Loucy (cell line): ENCODE measurements at regions not wholly inside any gene's neighbourhood (a gene's known extent, or its start where the extent isn't known, plus 50 kb on each side); places are given as distances from the start of the nearest gene placed in this dataset.

ENCODE experiments used
- EZH2phosphoT487 ChIP-seq: fragments of 200-600 bp; IDR thresholded peaks from 2 replicates; pipeline ENCODE4 v1.6.1; 2018; ENCODE audit warnings: antibody characterized with exemption, mild to moderate bottlenecking, moderate library complexity, borderline replicate concordance
- TF ChIP-seq, protein P1 (sequence below): fragments of 200-600 bp; sonication (generic); conservative IDR thresholded peaks from 2 replicates; pipeline ENCODE4 v1.5.1; 2014; ENCODE audit warnings: mild to moderate bottlenecking, antibody characterized with exemption, low read length

DNA sequence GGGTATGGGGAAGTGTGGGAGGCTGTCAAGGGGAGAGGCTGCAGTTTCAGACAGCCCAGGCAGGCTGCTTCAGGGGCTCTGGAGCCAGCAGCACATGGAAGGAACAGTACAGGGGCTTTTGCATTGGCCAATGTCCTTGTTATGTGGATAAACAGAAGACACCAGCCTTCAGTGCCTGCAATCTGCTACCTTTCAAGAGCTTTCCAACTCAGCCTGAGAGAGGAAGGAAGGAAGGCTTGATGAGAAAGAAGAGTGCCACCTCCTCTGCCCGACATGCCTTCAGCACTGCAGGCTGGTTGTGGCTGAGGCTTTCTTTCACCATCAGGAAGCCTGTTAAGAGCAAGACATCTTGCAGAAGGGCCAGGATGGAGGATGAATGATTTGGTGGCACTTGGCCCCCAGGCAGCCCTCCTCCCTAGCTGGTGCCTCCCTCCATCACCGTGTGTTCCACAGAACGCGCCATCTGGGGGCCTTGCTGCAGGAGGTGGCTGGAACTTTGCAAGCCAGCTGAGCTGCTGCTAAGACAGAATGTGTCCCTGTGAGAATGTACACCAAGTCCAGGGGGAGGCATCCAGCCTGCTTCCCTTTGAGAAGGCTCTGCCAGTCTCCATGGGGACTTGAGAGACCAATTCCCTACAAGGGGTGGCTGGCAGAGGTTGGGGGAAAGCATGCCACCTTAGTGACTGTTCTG is 372.4 kb upstream of the PROX1 start:
- TF ChIP-seq, protein P1, sequence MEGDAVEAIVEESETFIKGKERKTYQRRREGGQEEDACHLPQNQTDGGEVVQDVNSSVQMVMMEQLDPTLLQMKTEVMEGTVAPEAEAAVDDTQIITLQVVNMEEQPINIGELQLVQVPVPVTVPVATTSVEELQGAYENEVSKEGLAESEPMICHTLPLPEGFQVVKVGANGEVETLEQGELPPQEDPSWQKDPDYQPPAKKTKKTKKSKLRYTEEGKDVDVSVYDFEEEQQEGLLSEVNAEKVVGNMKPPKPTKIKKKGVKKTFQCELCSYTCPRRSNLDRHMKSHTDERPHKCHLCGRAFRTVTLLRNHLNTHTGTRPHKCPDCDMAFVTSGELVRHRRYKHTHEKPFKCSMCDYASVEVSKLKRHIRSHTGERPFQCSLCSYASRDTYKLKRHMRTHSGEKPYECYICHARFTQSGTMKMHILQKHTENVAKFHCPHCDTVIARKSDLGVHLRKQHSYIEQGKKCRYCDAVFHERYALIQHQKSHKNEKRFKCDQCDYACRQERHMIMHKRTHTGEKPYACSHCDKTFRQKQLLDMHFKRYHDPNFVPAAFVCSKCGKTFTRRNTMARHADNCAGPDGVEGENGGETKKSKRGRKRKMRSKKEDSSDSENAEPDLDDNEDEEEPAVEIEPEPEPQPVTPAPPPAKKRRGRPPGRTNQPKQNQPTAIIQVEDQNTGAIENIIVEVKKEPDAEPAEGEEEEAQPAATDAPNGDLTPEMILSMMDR, result no peak
- no peak for TF ChIP-seq EZH2phosphoT487
